WI38 (cell line): ENCODE measurements at regions not wholly inside any gene's neighbourhood (a gene's known extent, or its start where the extent isn't known, plus 50 kb on each side); places are given as distances from the start of the nearest gene placed in this dataset.

Experiments used
- H3K4me3 ChIP-seq: 2 replicates; pipeline ENCODE4 v1.5.1; 2011; ENCODE audit warnings: low read depth, mild to moderate bottlenecking, control low read depth, low read length
- CTCF ChIP-seq: IDR thresholded peaks from 2 replicates; pipeline ENCODE4 v1.5.1; 2012; ENCODE audit warnings: low read depth, mild to moderate bottlenecking, control low read depth, low read length

- TF ChIP-seq CTCF: no peak
Observed at GRCh38 chr4:1532549-1533395, 126.5 kb upstream of the NKX1-1 start.

DNA sequence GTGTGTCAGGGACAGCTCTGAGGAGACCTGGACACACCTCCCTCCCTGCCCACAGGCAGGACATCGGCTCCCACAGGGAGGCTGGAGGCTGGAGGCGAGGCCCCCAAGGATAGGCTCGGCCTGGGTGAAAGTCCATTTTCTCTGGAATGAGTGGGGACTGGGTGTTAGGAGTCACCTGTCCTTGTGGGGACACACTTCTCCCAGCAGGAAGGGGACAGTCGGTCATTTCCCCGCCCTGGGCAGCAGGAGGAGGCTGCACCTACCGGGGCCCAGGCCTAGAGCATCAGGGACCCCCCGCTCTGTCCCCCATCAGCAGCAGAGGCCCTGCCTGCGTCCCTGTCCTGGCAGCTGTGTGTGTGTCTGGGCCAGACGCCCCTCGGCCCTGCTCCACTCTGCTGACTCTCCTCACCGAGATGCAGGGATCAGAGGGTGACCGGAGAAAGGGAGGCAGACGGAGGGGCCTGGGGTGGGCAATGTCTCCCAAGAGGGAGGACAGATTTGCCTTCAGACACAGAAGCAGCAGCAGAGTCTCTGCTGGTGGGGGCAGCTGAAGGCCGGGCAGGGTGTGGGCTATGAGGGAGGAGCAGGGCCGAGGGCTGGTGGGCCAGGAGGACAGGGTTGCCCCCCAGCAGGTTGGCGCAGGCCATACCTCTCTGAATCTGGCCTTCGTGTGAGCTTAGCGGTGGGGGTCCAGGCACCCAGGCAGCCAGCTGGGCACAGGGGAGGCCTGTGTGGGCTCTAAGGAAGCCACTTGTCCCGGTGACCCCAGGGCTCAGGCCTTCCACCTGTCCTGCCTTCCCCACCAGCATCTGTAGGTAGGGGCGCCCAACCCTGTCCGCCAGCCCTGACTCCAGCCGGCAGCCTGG lies 125.7 kb upstream of the NKX1-1 start:
- H3K4me3 ChIP-seq: no peak overlapping the region
- TF ChIP-seq CTCF: no peak

More at GRCh38 chr4:1532549-1533395, 126.5 kb upstream of the NKX1-1 start:
- no peak overlapping the region for H3K4me3 ChIP-seq

GRCh38 chr4:1530356-1530755 lies 124.1 kb upstream of the NKX1-1 start:
- no peak overlapping the region for H3K4me3 ChIP-seq
- no peak for TF ChIP-seq CTCF

DNA sequence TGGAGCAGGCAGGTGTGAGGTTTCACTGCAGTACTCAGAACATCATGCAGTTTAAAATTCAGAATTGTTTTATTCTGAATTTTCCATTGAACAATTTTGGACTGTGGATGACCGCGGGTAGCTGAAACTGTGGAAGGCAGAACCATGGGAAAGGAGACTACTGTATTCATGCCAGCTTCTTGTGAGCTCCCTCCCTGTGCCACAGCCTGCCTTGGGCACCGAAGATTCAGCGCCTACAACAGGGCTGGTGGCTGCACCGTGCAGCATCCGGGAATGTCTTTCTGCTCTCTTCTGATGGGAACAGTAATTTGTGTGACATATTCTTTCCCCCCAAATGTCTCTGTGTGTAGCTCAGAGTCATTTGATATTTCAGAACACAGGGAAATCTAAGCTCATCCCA lies 118.5 kb upstream of the NKX1-1 start:
- no peak overlapping the region for H3K4me3 ChIP-seq
- no peak for TF ChIP-seq CTCF

DNA sequence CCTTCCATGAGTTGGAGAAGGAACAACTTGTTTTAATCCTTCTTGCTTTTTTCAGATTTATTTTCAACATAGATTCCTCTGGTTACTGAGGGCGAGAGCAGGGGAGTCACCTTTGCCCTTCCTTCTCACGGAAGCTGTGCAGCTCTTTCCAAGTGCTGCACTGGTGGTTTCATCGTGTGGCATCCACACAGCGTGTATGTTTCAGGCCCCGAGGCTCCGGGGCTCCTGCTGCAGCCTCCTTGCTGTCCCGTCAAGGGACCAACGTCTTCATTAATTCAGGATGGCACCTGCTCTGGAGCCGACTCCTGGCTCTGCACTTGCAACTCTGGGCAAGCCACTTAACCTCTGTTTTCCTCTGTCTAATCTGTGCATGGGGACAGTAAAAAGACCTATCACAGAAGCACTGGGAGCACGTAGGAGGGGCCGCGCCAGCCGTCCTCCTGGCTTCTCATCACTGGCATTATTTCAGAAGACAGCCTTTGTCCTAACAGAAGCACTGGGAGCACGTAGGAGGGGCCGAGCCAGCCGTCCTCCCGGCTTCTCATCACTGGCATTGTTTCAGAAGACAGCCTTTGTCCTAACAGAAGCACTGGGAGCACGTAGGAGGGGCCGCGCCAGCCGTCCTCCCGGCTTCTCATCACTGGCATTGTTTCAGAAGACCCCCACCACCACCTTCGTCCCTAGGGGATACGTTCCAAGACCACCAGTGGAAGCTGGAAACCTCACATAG lies 117.8 kb upstream of the NKX1-1 start:
- H3K4me3 ChIP-seq: no peak overlapping the region
- no peak for TF ChIP-seq CTCF

- H3K4me3 ChIP-seq: no peak overlapping the region
- TF ChIP-seq CTCF: no peak
Observed at GRCh38 chr4:1523506-1523905, 117.3 kb upstream of the NKX1-1 start.
